ENCODE measurements at regions not wholly inside any gene's neighbourhood (a gene's known extent, or its start where the extent isn't known, plus 50 kb on each side); places are given as distances from the start of the nearest gene placed in this dataset.

GRCh38 chr16:73384506-73385089 lies 336.7 kb upstream of the ZFHX3 start:
- Histone ChIP-seq H3K79me2 (replicated peaks; ENCODE audit: insufficient read depth) (no peaks in the 10 kb centered on the region), H3F3A (replicated peaks; ENCODE audit: low read depth) (no peaks in the 10 kb centered on the region), H4K20me1 (replicated peaks; ENCODE audit: insufficient read depth) (no peaks in the 10 kb centered on the region), H3K27ac (ENCODE audit: low read depth) (no peak overlapping the region), H3K36me3 (ENCODE audit: insufficient read depth) (no peaks in the 10 kb centered on the region), H3K4me3 (no peak overlapping the region), H3K27me3 (ENCODE audit: insufficient read depth) (no peaks in the 10 kb centered on the region), H3K4me1 (ENCODE audit: insufficient read depth) (no peaks in the 10 kb centered on the region), H3K4me2 (no peak overlapping the region), H3K9me2 (ENCODE audit: insufficient read depth) (peaks cover 6% of the 10 kb centered on the region; the same call in 1 of the 2 replicates), H2AFZ (0 out of 2 replicates have a peak overlapping the region, but pooled peaks have one; percentile 16)
- Mint-ChIP-seq H3K4me1 (no peaks in the 10 kb centered on the region; the same call in 2 of the 3 replicates), H3K9me3 (no peaks in the 10 kb centered on the region), H3K27me3 (ENCODE audit: insufficient read depth, low read depth, poor library complexity) (no peaks in the 10 kb centered on the region), H3K36me3 (ENCODE audit: low read depth) (no peaks in the 10 kb centered on the region), H3K4me3 (no peak overlapping the region), H3K27ac (no peak overlapping the region)
- DNase-seq (ENCODE audit: low spot score) (no peak), ATAC-seq (no peak)
- TF ChIP-seq EZH2phosphoT487 (IDR thresholded peaks at IDR 0.05; ENCODE audit: unreplicated experiment) (no peak), REST (IDR thresholded peaks at IDR 0.05; ENCODE audit: unreplicated experiment) (no peak), POLR2AphosphoS5 (IDR thresholded peaks at IDR 0.05; ENCODE audit: low read depth) (no peak)

GRCh38 chr16:73383988-73384365 lies 336.0 kb upstream of the ZFHX3 start:
- peaks cover 6% of the 10 kb centered on the region; the same call in 1 of the 2 replicates for H3K9me2 ChIP-seq (ENCODE audit: insufficient read depth)
- no peak overlapping the region for H2AFZ ChIP-seq
- no peaks in the 10 kb centered on the region for H3K27me3 ChIP-seq (ENCODE audit: insufficient read depth)
- H3K36me3 Mint-ChIP-seq (ENCODE audit: low read depth): no peaks in the 10 kb centered on the region
- H3K4me1 ChIP-seq (ENCODE audit: insufficient read depth): no peaks in the 10 kb centered on the region
- no peaks in the 10 kb centered on the region for H3K79me2 ChIP-seq (replicated peaks; ENCODE audit: insufficient read depth)
- H3K4me3 ChIP-seq: no peak overlapping the region
- H3F3A ChIP-seq (replicated peaks; ENCODE audit: low read depth): no peaks in the 10 kb centered on the region
- no peak overlapping the region for H3K27ac ChIP-seq (ENCODE audit: low read depth)
- DNase-seq (ENCODE audit: low spot score) (no peak), ATAC-seq (no peak)
- H3K9me3 Mint-ChIP-seq: no peaks in the 10 kb centered on the region
- no peaks in the 10 kb centered on the region for H4K20me1 ChIP-seq (replicated peaks; ENCODE audit: insufficient read depth)
- H3K27me3 Mint-ChIP-seq (ENCODE audit: insufficient read depth, low read depth, poor library complexity): no peaks in the 10 kb centered on the region
- H3K4me1 Mint-ChIP-seq: no peaks in the 10 kb centered on the region; the same call in 2 of the 3 replicates
- H3K4me2 ChIP-seq: no peak overlapping the region
- H3K4me3 Mint-ChIP-seq: no peak overlapping the region
- H3K27ac Mint-ChIP-seq: no peak overlapping the region
- no peaks in the 10 kb centered on the region for H3K36me3 ChIP-seq (ENCODE audit: insufficient read depth)
- TF ChIP-seq, protein P1, sequence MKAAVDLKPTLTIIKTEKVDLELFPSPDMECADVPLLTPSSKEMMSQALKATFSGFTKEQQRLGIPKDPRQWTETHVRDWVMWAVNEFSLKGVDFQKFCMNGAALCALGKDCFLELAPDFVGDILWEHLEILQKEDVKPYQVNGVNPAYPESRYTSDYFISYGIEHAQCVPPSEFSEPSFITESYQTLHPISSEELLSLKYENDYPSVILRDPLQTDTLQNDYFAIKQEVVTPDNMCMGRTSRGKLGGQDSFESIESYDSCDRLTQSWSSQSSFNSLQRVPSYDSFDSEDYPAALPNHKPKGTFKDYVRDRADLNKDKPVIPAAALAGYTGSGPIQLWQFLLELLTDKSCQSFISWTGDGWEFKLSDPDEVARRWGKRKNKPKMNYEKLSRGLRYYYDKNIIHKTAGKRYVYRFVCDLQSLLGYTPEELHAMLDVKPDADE (IDR thresholded peaks at IDR 0.05): no peak
- no peak for TF ChIP-seq REST (IDR thresholded peaks at IDR 0.05; ENCODE audit: unreplicated experiment)
- TF ChIP-seq, protein P2, sequence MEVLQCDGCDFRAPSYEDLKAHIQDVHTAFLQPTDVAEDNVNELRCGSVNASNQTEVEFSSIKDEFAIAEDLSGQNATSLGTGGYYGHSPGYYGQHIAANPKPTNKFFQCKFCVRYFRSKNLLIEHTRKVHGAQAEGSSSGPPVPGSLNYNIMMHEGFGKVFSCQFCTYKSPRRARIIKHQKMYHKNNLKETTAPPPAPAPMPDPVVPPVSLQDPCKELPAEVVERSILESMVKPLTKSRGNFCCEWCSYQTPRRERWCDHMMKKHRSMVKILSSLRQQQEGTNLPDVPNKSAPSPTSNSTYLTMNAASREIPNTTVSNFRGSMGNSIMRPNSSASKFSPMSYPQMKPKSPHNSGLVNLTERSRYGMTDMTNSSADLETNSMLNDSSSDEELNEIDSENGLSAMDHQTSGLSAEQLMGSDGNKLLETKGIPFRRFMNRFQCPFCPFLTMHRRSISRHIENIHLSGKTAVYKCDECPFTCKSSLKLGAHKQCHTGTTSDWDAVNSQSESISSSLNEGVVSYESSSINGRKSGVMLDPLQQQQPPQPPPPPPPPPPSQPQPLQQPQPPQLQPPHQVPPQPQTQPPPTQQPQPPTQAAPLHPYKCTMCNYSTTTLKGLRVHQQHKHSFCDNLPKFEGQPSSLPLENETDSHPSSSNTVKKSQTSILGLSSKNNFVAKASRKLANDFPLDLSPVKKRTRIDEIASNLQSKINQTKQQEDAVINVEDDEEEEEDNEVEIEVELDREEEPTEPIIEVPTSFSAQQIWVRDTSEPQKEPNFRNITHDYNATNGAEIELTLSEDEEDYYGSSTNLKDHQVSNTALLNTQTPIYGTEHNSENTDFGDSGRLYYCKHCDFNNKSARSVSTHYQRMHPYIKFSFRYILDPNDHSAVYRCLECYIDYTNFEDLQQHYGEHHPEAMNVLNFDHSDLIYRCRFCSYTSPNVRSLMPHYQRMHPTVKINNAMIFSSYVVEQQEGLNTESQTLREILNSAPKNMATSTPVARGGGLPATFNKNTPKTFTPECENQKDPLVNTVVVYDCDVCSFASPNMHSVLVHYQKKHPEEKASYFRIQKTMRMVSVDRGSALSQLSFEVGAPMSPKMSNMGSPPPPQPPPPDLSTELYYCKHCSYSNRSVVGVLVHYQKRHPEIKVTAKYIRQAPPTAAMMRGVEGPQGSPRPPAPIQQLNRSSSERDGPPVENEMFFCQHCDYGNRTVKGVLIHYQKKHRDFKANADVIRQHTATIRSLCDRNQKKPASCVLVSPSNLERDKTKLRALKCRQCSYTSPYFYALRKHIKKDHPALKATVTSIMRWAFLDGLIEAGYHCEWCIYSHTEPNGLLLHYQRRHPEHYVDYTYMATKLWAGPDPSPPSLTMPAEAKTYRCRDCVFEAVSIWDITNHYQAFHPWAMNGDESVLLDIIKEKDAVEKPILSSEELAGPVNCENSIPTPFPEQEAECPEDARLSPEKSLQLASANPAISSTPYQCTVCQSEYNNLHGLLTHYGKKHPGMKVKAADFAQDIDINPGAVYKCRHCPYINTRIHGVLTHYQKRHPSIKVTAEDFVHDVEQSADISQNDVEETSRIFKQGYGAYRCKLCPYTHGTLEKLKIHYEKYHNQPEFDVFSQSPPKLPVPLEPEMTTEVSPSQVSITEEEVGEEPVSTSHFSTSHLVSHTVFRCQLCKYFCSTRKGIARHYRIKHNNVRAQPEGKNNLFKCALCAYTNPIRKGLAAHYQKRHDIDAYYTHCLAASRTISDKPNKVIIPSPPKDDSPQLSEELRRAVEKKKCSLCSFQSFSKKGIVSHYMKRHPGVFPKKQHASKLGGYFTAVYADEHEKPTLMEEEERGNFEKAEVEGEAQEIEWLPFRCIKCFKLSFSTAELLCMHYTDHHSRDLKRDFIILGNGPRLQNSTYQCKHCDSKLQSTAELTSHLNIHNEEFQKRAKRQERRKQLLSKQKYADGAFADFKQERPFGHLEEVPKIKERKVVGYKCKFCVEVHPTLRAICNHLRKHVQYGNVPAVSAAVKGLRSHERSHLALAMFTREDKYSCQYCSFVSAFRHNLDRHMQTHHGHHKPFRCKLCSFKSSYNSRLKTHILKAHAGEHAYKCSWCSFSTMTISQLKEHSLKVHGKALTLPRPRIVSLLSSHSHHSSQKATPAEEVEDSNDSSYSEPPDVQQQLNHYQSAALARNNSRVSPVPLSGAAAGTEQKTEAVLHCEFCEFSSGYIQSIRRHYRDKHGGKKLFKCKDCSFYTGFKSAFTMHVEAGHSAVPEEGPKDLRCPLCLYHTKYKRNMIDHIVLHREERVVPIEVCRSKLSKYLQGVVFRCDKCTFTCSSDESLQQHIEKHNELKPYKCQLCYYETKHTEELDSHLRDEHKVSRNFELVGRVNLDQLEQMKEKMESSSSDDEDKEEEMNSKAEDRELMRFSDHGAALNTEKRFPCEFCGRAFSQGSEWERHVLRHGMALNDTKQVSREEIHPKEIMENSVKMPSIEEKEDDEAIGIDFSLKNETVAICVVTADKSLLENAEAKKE (CRISPR knock-in tag; IDR thresholded peaks at IDR 0.05): no peak
- no peak for TF ChIP-seq STAT1 (IDR thresholded peaks at IDR 0.05; ENCODE audit: unreplicated experiment)
